ENCODE measurements at regions not wholly inside any gene's neighbourhood (a gene's known extent, or its start where the extent isn't known, plus 50 kb on each side); places are given as distances from the start of the nearest gene placed in this dataset.

- Histone ChIP-seq H3K36me3 (ENCODE audit: control insufficient read depth in 1 of 2, insufficient read depth in 2 of 2, low read depth in 1 of 2, low read length in 2 of 2) (no peaks in the 10 kb centered on the region), H3K4ac (ENCODE audit: low read depth in 1 of 2, low read length in 2 of 2) (no peak overlapping the region), H3K27ac (ENCODE audit: low read length, poor library complexity, severe bottlenecking) (no peak overlapping the region), H3K18ac (ENCODE audit: low read depth in 1 of 2, low read length in 2 of 2) (no peak overlapping the region), H3K4me3 (ENCODE audit: insufficient read depth in 1 of 2, low read depth in 1 of 2, low read length in 2 of 2) (no peak overlapping the region), H3K4me1 (ENCODE audit: control insufficient read depth, insufficient read depth, low read depth, low read length) (no peaks in the 10 kb centered on the region), H2BK120ac (ENCODE audit: low read depth, low read length) (no peak overlapping the region), H3K23ac (ENCODE audit: low read length in 2 of 2) (no peak overlapping the region), H3K14ac (ENCODE audit: low read length in 2 of 2) (no peak overlapping the region), H2AFZ (ENCODE audit: low read depth, low read length) (no peak overlapping the region), H2BK12ac (ENCODE audit: low read length in 2 of 2) (no peak overlapping the region), H3K9me3 (ENCODE audit: control insufficient read depth, low read length) (no peaks in the 10 kb centered on the region), H3K27me3 (ENCODE audit: control insufficient read depth in 1 of 2, insufficient read depth in 1 of 2, low read length in 2 of 2) (no peaks in the 10 kb centered on the region), H4K91ac (ENCODE audit: low read length) (no peak overlapping the region), H2BK5ac (ENCODE audit: low read depth, low read length, poor library complexity, severe bottlenecking) (no peak overlapping the region), H2BK15ac (ENCODE audit: low read depth, poor library complexity, severe bottlenecking) (no peak overlapping the region), H3K4me2 (ENCODE audit: low read length, poor library complexity, severe bottlenecking) (peak overlapping the region; percentile 28), H4K8ac (ENCODE audit: low read length) (no peak overlapping the region), H2AK5ac (ENCODE audit: low read length, severe bottlenecking) (no peak overlapping the region), H3K79me1 (replicated peaks; ENCODE audit: low read length, poor library complexity, severe bottlenecking) (no peaks in the 10 kb centered on the region), H3K9ac (ENCODE audit: low read length) (no peak overlapping the region)
- peak; percentile 14 for DNase-seq
- WGBS, result 38% methylated on average over 2 of the region's 3 CpGs
These were observed 407.6 kb downstream of the DSEL start for GRCh38 chr18:67108894-67109293.

- no peak overlapping the region for H3K27ac ChIP-seq (ENCODE audit: low read length, poor library complexity, severe bottlenecking)
- H4K91ac ChIP-seq (ENCODE audit: low read length), result no peak overlapping the region
- H3K9me3 ChIP-seq (ENCODE audit: control insufficient read depth, low read length), result no peaks in the 10 kb centered on the region
- no peak overlapping the region for H2BK12ac ChIP-seq (ENCODE audit: low read length in 2 of 2)
- H2BK120ac ChIP-seq (ENCODE audit: low read depth, low read length), result no peak overlapping the region
- no peak overlapping the region for H3K18ac ChIP-seq (ENCODE audit: low read depth in 1 of 2, low read length in 2 of 2)
- H3K79me1 ChIP-seq (replicated peaks; ENCODE audit: low read length, poor library complexity, severe bottlenecking), result no peaks in the 10 kb centered on the region
- no peak overlapping the region for H2AFZ ChIP-seq (ENCODE audit: low read depth, low read length)
- H2BK5ac ChIP-seq (ENCODE audit: low read depth, low read length, poor library complexity, severe bottlenecking), result no peak overlapping the region
- H3K9ac ChIP-seq (ENCODE audit: low read length), result peak overlapping the region; percentile 79
- WGBS, result 48% methylated on average over 7 of the region's 7 CpGs
- H3K4ac ChIP-seq (ENCODE audit: low read depth in 1 of 2, low read length in 2 of 2), result no peak overlapping the region
- no peak overlapping the region for H4K8ac ChIP-seq (ENCODE audit: low read length)
- H3K4me1 ChIP-seq (ENCODE audit: control insufficient read depth, insufficient read depth, low read depth, low read length), result no peaks in the 10 kb centered on the region
- H2AK5ac ChIP-seq (ENCODE audit: low read length, severe bottlenecking), result no peak overlapping the region
- no peak overlapping the region for H3K14ac ChIP-seq (ENCODE audit: low read length in 2 of 2)
- no peak overlapping the region for H3K4me2 ChIP-seq (ENCODE audit: low read length, poor library complexity, severe bottlenecking)
- no peaks in the 10 kb centered on the region for H3K36me3 ChIP-seq (ENCODE audit: control insufficient read depth in 1 of 2, insufficient read depth in 2 of 2, low read depth in 1 of 2, low read length in 2 of 2)
- H2BK15ac ChIP-seq (ENCODE audit: low read depth, poor library complexity, severe bottlenecking), result no peak overlapping the region
- no peak overlapping the region for H3K4me3 ChIP-seq (ENCODE audit: insufficient read depth in 1 of 2, low read depth in 1 of 2, low read length in 2 of 2)
- no peak overlapping the region for H3K23ac ChIP-seq (ENCODE audit: low read length in 2 of 2)
- peak; percentile 82 for DNase-seq
- H3K27me3 ChIP-seq (ENCODE audit: control insufficient read depth in 1 of 2, insufficient read depth in 1 of 2, low read length in 2 of 2), result no peaks in the 10 kb centered on the region
These were observed 411.7 kb downstream of the DSEL start for GRCh38 chr18:67104700-67105284.

DNA sequence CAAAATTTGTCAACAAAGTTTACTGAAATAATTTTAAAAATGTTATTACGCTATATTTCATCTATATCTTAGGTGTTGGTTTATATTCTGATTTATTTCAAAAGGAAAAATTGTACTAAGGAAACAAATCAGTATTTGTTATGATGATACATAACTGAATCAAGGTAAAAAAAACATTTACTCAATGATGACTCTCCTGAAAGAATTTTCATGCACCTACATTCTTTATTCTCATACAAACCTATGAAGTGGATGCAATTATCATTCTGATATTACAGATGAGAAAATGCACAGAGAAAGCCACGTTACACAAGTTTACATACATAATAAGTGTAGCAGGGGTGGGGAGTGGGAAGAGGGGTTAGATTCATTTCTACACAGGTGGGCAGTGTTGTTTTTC is 422.4 kb downstream of the DSEL start:
- no peak for DNase-seq
- Histone ChIP-seq H2BK5ac (ENCODE audit: low read depth, low read length, poor library complexity, severe bottlenecking) (no peak overlapping the region), H3K23ac (ENCODE audit: low read length in 2 of 2) (no peak overlapping the region), H2BK120ac (ENCODE audit: low read depth, low read length) (no peak overlapping the region), H3K4me1 (ENCODE audit: control insufficient read depth, insufficient read depth, low read depth, low read length) (no peaks in the 10 kb centered on the region), H3K4me2 (ENCODE audit: low read length, poor library complexity, severe bottlenecking) (no peak overlapping the region), H3K14ac (ENCODE audit: low read length in 2 of 2) (no peak overlapping the region), H3K4ac (ENCODE audit: low read depth in 1 of 2, low read length in 2 of 2) (no peak overlapping the region), H2AFZ (ENCODE audit: low read depth, low read length) (no peak overlapping the region), H2AK5ac (ENCODE audit: low read length, severe bottlenecking) (no peak overlapping the region), H2BK12ac (ENCODE audit: low read length in 2 of 2) (no peak overlapping the region), H2BK15ac (ENCODE audit: low read depth, poor library complexity, severe bottlenecking) (no peak overlapping the region), H4K8ac (ENCODE audit: low read length) (no peak overlapping the region), H4K91ac (ENCODE audit: low read length) (no peak overlapping the region), H3K79me1 (replicated peaks; ENCODE audit: low read length, poor library complexity, severe bottlenecking) (no peaks in the 10 kb centered on the region), H3K36me3 (ENCODE audit: control insufficient read depth in 1 of 2, insufficient read depth in 2 of 2, low read depth in 1 of 2, low read length in 2 of 2) (no peaks in the 10 kb centered on the region), H3K4me3 (ENCODE audit: insufficient read depth in 1 of 2, low read depth in 1 of 2, low read length in 2 of 2) (no peak overlapping the region), H3K9me3 (ENCODE audit: control insufficient read depth, low read length) (no peaks in the 10 kb centered on the region), H3K9ac (ENCODE audit: low read length) (no peak overlapping the region), H3K18ac (ENCODE audit: low read depth in 1 of 2, low read length in 2 of 2) (no peak overlapping the region), H3K27me3 (ENCODE audit: control insufficient read depth in 1 of 2, insufficient read depth in 1 of 2, low read length in 2 of 2) (no peaks in the 10 kb centered on the region), H3K27ac (ENCODE audit: low read length, poor library complexity, severe bottlenecking) (no peak overlapping the region)
- no CpG with 5 or more reads among the region's 2 CpGs for WGBS

DNA sequence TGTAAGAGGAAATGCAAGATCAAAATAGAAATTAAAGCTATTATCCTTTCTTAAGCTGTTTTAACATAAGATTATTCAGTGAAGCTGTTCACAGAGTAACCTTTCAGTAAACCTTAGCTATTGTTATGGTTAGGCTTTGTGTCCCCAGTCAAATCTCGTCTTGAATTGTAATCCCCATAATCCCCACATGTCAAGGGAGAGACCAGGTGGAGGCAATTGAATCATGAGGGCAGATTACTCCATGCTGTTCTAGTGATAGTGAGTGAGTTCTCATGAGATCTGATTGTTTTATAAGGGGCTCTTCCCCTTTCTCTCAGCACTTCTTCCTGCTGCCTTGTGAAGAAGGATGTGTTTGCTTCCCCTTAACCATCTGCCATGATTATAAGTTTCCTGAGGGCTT is 424.4 kb downstream of the DSEL start:
- Histone ChIP-seq H4K8ac (ENCODE audit: low read length) (no peak overlapping the region), H3K4me2 (ENCODE audit: low read length, poor library complexity, severe bottlenecking) (no peak overlapping the region), H3K18ac (ENCODE audit: low read depth in 1 of 2, low read length in 2 of 2) (no peak overlapping the region), H2BK120ac (ENCODE audit: low read depth, low read length) (no peak overlapping the region), H3K4me3 (ENCODE audit: insufficient read depth in 1 of 2, low read depth in 1 of 2, low read length in 2 of 2) (no peak overlapping the region), H2BK5ac (ENCODE audit: low read depth, low read length, poor library complexity, severe bottlenecking) (no peak overlapping the region), H2AFZ (ENCODE audit: low read depth, low read length) (no peak overlapping the region), H3K14ac (ENCODE audit: low read length in 2 of 2) (no peak overlapping the region), H3K36me3 (ENCODE audit: control insufficient read depth in 1 of 2, insufficient read depth in 2 of 2, low read depth in 1 of 2, low read length in 2 of 2) (no peaks in the 10 kb centered on the region), H2AK5ac (ENCODE audit: low read length, severe bottlenecking) (no peak overlapping the region), H2BK12ac (ENCODE audit: low read length in 2 of 2) (no peak overlapping the region), H3K4me1 (ENCODE audit: control insufficient read depth, insufficient read depth, low read depth, low read length) (no peaks in the 10 kb centered on the region), H3K4ac (ENCODE audit: low read depth in 1 of 2, low read length in 2 of 2) (no peak overlapping the region), H3K23ac (ENCODE audit: low read length in 2 of 2) (no peak overlapping the region), H3K9ac (ENCODE audit: low read length) (no peak overlapping the region), H4K91ac (ENCODE audit: low read length) (no peak overlapping the region), H3K9me3 (ENCODE audit: control insufficient read depth, low read length) (no peaks in the 10 kb centered on the region), H2BK15ac (ENCODE audit: low read depth, poor library complexity, severe bottlenecking) (no peak overlapping the region), H3K27me3 (ENCODE audit: control insufficient read depth in 1 of 2, insufficient read depth in 1 of 2, low read length in 2 of 2) (no peaks in the 10 kb centered on the region), H3K27ac (ENCODE audit: low read length, poor library complexity, severe bottlenecking) (no peak overlapping the region), H3K79me1 (replicated peaks; ENCODE audit: low read length, poor library complexity, severe bottlenecking) (no peaks in the 10 kb centered on the region)
- no CpG with 5 or more reads among the region's 1 CpG for WGBS
- DNase-seq, result no peak

All from mesenchymal stem cell (in vitro differentiated cells and primary cell).